OCI-LY1 (cell line): ENCODE measurements at regions not wholly inside any gene's neighbourhood (a gene's known extent, or its start where the extent isn't known, plus 50 kb on each side); places are given as distances from the start of the nearest gene placed in this dataset.

ENCODE experiments used
- H2AFZ ChIP-seq: fragments of 200-600 bp; sonication (generic), shearing (Covaris generic); 2 replicates; pipeline ENCODE4 v1.6.0; 2014; ENCODE audit warnings: antibody characterized with exemption, mild to moderate bottlenecking, low read length
- H3F3A ChIP-seq: fragments of 200-600 bp; sonication (generic), shearing (Covaris generic); 2 replicates; pipeline ENCODE4 v1.6.0; 2014; ENCODE audit warnings: mild to moderate bottlenecking, antibody characterized with exemption, low read length, moderate library complexity; ENCODE audit not compliant: insufficient read depth
- H3K27ac ChIP-seq: fragments of 200-600 bp; sonication (generic); 2 replicates; pipeline ENCODE4 v1.5.1; 2014; ENCODE audit warnings: low read length, mixed run types, mild to moderate bottlenecking, low read depth; ENCODE audit not compliant: poor library complexity, severe bottlenecking
- H3K27me3 ChIP-seq: fragments of 200-600 bp; sonication (generic); 2 replicates; pipeline ENCODE4 v1.6.0; 2014; ENCODE audit warnings: antibody characterized with exemption, mild to moderate bottlenecking, low read length, moderate library complexity; ENCODE audit not compliant: insufficient read depth
- H3K36me3 ChIP-seq: fragments of 200-600 bp; sonication (generic); 2 replicates; pipeline ENCODE4 v1.6.1; 2014; ENCODE audit warnings: mild to moderate bottlenecking, antibody characterized with exemption, low read length, moderate library complexity, mixed read lengths; ENCODE audit not compliant: insufficient read depth
- H3K4me1 ChIP-seq: fragments of 200-600 bp; sonication (generic); 2 replicates; pipeline ENCODE4 v1.5.1; 2014; ENCODE audit warnings: mild to moderate bottlenecking, low read length, moderate library complexity; ENCODE audit not compliant: insufficient read depth, severe bottlenecking
- H3K4me2 ChIP-seq: fragments of 200-600 bp; sonication (generic), shearing (Covaris generic); 2 replicates; pipeline ENCODE4 v1.6.1; 2014; ENCODE audit warnings: low read length
- H3K4me3 ChIP-seq: fragments of 200-600 bp; sonication (generic); 2 replicates; pipeline ENCODE4 v1.5.1; 2014; ENCODE audit warnings: low read length, low read depth, mild to moderate bottlenecking, mixed read lengths; ENCODE audit not compliant: poor library complexity, severe bottlenecking
- H3K79me2 ChIP-seq: fragments of 200-600 bp; shearing (Covaris generic); 2 replicates; pipeline ENCODE4 v1.6.1; 2016; ENCODE audit warnings: mixed run types, low read length, mixed read lengths; ENCODE audit not compliant: insufficient read depth
- H3K9ac ChIP-seq: fragments of 200-600 bp; sonication (generic), shearing (Covaris generic); 2 replicates; pipeline ENCODE4 v1.6.1; 2014; ENCODE audit warnings: mild to moderate bottlenecking, low read length, mixed read lengths
- H3K9me2 ChIP-seq: fragments of 200-600 bp; sonication (generic), shearing (Covaris generic); 2 replicates; pipeline ENCODE4 v1.6.1; 2014; ENCODE audit warnings: low read depth, mild to moderate bottlenecking, low read length, mixed read lengths
- H3K9me3 ChIP-seq: fragments of 200-600 bp; shearing (Covaris generic); 2 replicates; pipeline ENCODE4 v1.6.1; 2014; ENCODE audit warnings: low read length, mixed read lengths
- H4K20me1 ChIP-seq: fragments of 200-600 bp; sonication (generic), shearing (Covaris generic); 2 replicates; pipeline ENCODE4 v1.6.0; 2016; ENCODE audit warnings: mild to moderate bottlenecking, low read length; ENCODE audit not compliant: insufficient read depth
- EZH2 ChIP-seq: fragments of 200-600 bp; sonication (generic), shearing (Covaris generic); IDR thresholded peaks from 2 replicates; pipeline ENCODE4 v1.8.0; 2017; ENCODE audit warnings: borderline replicate concordance, mixed run types, mild to moderate bottlenecking, antibody characterized with exemption, low read length, moderate library complexity, mixed read lengths
- TF ChIP-seq, protein P1 (sequence below): fragments of 200-600 bp; sonication (generic), shearing (Covaris generic); IDR thresholded peaks from 2 replicates; pipeline ENCODE4 v1.5.1; 2017; ENCODE audit warnings: mild to moderate bottlenecking, antibody characterized with exemption, low read length, moderate library complexity, mixed read lengths

DNA sequence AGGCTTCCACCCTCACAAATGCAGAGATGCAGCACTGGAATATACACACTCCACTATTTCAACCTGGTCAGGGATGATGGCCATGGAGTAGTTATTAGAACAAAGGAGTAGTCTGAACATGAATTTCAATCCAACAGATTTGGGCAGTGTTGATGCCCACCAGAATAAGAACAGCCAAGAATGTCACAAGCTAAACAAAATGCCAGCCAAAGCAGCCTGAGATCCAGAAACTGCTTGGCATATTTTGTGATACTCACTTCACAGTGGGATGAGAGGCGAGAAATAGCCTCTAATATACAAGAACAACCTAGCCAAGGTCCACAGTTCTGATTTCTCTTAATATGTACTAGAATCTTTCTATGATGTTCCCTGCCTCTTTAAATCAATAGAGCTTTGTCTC lies 58.6 kb upstream of the KLF7 start:
- H3K4me1 ChIP-seq, result no peaks in the 10 kb centered on the region
- H4K20me1 ChIP-seq, result no peaks in the 10 kb centered on the region
- H3K36me3 ChIP-seq, result no peaks in the 10 kb centered on the region
- H3K79me2 ChIP-seq, result no peaks in the 10 kb centered on the region
- H3K4me3 ChIP-seq, result no peak overlapping the region
- no peak overlapping the region for H3K4me2 ChIP-seq
- H3K9me3 ChIP-seq, result no peaks in the 10 kb centered on the region
- H3K9me2 ChIP-seq, result no peaks in the 10 kb centered on the region
- H3K27me3 ChIP-seq, result no peaks in the 10 kb centered on the region; the same call in 1 of the 2 replicates
- TF ChIP-seq EZH2, result no peak
- TF ChIP-seq, protein P1, sequence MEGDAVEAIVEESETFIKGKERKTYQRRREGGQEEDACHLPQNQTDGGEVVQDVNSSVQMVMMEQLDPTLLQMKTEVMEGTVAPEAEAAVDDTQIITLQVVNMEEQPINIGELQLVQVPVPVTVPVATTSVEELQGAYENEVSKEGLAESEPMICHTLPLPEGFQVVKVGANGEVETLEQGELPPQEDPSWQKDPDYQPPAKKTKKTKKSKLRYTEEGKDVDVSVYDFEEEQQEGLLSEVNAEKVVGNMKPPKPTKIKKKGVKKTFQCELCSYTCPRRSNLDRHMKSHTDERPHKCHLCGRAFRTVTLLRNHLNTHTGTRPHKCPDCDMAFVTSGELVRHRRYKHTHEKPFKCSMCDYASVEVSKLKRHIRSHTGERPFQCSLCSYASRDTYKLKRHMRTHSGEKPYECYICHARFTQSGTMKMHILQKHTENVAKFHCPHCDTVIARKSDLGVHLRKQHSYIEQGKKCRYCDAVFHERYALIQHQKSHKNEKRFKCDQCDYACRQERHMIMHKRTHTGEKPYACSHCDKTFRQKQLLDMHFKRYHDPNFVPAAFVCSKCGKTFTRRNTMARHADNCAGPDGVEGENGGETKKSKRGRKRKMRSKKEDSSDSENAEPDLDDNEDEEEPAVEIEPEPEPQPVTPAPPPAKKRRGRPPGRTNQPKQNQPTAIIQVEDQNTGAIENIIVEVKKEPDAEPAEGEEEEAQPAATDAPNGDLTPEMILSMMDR, result no peak
- no peak overlapping the region for H2AFZ ChIP-seq
- no peaks in the 10 kb centered on the region for H3F3A ChIP-seq
- no peak overlapping the region for H3K9ac ChIP-seq
- H3K27ac ChIP-seq, result no peak overlapping the region

DNA sequence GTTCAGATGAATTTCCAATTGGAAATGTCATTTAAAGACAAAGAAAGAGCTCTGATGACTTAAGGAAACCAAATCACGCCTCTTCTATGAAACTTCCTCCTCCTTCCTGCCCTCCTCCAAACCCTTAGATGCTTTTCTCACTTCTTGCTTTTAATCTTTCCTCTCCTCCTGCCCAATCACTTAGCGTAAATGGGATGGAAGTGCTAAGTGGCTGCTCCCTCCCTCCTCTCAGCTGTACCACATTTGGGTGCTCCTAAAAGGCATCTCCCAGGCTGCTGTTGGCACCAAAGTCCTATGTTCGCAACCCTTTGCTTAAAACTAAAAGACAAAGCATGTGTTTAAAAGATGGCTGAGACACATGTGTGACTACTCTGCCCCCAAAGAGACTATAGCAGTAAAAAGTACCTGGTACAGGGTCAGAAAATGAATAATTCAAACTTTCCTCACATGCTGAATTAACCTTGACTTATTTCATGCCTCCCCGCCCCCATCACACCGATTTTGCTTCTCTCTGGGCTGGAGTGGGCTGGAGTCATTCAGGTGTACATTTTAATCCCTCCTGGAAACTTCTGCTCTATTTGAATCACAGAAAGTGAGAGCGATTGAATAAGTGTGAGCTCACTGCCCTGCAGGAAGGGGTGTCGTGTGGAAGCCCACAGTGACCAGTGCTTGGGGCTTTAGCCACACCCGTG lies 59.2 kb upstream of the KLF7 start:
- no peaks in the 10 kb centered on the region for H3K9me3 ChIP-seq
- H3K4me1 ChIP-seq, result no peaks in the 10 kb centered on the region
- no peak overlapping the region for H3K9ac ChIP-seq
- H3K27ac ChIP-seq, result no peak overlapping the region
- no peak overlapping the region for H3K4me3 ChIP-seq
- no peak for TF ChIP-seq EZH2
- TF ChIP-seq, protein P1, result no peak
- no peaks in the 10 kb centered on the region for H4K20me1 ChIP-seq
- no peaks in the 10 kb centered on the region for H3F3A ChIP-seq
- no peaks in the 10 kb centered on the region; the same call in 1 of the 2 replicates for H3K27me3 ChIP-seq
- H3K9me2 ChIP-seq, result no peaks in the 10 kb centered on the region
- H3K4me2 ChIP-seq, result no peak overlapping the region
- no peak overlapping the region for H2AFZ ChIP-seq
- no peaks in the 10 kb centered on the region for H3K79me2 ChIP-seq
- H3K36me3 ChIP-seq, result no peaks in the 10 kb centered on the region

DNA sequence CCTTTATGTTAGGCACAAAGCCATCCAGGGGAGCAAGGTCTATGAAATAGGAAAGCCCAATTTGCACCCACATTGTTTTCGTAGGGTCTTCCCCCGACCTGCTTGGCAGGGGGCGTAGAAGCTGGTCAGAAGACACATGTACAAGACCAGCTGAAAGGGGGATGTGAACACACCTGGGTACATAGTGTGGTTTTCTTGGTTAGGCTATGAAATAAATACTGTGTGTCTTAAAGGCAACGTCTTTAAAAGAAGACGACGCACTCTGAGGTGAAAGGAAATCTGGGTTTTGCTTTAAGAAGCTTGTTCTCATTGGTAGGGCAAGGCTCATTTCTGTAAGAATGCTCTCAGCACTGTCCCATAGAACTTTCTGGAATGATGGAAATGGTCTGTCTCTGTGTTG lies 60.0 kb upstream of the KLF7 start:
- H3K27me3 ChIP-seq, result no peaks in the 10 kb centered on the region; the same call in 1 of the 2 replicates
- H3F3A ChIP-seq, result no peaks in the 10 kb centered on the region
- H3K9me3 ChIP-seq, result no peaks in the 10 kb centered on the region
- no peaks in the 10 kb centered on the region for H3K79me2 ChIP-seq
- no peak overlapping the region for H3K9ac ChIP-seq
- no peaks in the 10 kb centered on the region for H3K4me1 ChIP-seq
- H3K27ac ChIP-seq, result no peak overlapping the region
- H3K9me2 ChIP-seq, result no peaks in the 10 kb centered on the region
- H3K4me2 ChIP-seq, result no peak overlapping the region
- H3K4me3 ChIP-seq, result no peak overlapping the region
- H2AFZ ChIP-seq, result no peak overlapping the region
- TF ChIP-seq EZH2, result no peak
- TF ChIP-seq, protein P1, result no peak
- no peaks in the 10 kb centered on the region for H3K36me3 ChIP-seq
- H4K20me1 ChIP-seq, result no peaks in the 10 kb centered on the region
